Right lobe of liver (tissue), 4 donors: ENCODE measurements at regions not wholly inside any gene's neighbourhood (a gene's known extent, or its start where the extent isn't known, plus 50 kb on each side); places are given as distances from the start of the nearest gene placed in this dataset.

ENCODE experiments used
- POLR2A ChIP-seq: fragments of 450-650 bp; IDR thresholded peaks from one replicate; pipeline ENCODE4 v1.6.1; 2017; ENCODE audit warnings: antibody characterized with exemption, mild to moderate bottlenecking
- TF ChIP-seq, protein P1 (sequence below), 4 donors: fragments of 200-600 bp in 3 of 4; fragments of 450-650 bp in 1 of 4; IDR thresholded peaks; one replicate each; pipeline versions ENCODE4 v1.5.1 to v1.8.0; 2016 to 2022; ENCODE audit warnings: antibody characterized with exemption in 4 of 4, mild to moderate bottlenecking in 2 of 4
- donor health status: DM: no; HTN: no; CAD: no.
- donor health status: DM: no; HTN: no; CAD: no.
- donor health status: DM: no; HTN: yes; CAD: no.

DNA sequence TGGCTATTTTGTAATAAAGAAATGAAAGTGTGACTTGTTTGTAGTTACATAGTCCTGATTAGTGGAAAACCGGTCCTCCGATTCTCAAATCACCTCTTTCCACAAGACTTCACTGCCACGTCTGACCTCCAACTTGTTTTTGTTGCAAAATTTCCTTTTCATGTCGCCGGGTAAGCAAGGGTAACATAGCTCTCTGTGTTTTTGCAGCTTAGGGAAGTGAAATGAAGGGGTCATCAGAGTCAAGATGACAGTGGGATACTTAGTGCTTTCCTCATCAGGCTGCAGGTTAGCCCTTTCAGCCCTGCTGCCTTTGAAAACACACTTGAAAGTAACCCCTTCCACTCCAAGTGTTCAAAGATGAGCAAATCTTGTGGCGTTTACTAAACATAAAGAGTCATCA is 217.9 kb downstream of the USP25 start:
- no peak for TF ChIP-seq POLR2A
- TF ChIP-seq, protein P1, sequence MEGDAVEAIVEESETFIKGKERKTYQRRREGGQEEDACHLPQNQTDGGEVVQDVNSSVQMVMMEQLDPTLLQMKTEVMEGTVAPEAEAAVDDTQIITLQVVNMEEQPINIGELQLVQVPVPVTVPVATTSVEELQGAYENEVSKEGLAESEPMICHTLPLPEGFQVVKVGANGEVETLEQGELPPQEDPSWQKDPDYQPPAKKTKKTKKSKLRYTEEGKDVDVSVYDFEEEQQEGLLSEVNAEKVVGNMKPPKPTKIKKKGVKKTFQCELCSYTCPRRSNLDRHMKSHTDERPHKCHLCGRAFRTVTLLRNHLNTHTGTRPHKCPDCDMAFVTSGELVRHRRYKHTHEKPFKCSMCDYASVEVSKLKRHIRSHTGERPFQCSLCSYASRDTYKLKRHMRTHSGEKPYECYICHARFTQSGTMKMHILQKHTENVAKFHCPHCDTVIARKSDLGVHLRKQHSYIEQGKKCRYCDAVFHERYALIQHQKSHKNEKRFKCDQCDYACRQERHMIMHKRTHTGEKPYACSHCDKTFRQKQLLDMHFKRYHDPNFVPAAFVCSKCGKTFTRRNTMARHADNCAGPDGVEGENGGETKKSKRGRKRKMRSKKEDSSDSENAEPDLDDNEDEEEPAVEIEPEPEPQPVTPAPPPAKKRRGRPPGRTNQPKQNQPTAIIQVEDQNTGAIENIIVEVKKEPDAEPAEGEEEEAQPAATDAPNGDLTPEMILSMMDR (IDR thresholded peaks at IDR 0.05): no peak
